NCI-H2107 treated with DMSO at 0.1 percent for 48 hours (cell line): ENCODE measurements at regions not wholly inside any gene's neighbourhood (a gene's known extent, or its start where the extent isn't known, plus 50 kb on each side); places are given as distances from the start of the nearest gene placed in this dataset.

Experiments
- DNase-seq: peaks from one replicate; lab custom pipeline; 2025; ENCODE audit not compliant: unreplicated experiment; lab: John Stamatoyannopoulos, UW

DNA sequence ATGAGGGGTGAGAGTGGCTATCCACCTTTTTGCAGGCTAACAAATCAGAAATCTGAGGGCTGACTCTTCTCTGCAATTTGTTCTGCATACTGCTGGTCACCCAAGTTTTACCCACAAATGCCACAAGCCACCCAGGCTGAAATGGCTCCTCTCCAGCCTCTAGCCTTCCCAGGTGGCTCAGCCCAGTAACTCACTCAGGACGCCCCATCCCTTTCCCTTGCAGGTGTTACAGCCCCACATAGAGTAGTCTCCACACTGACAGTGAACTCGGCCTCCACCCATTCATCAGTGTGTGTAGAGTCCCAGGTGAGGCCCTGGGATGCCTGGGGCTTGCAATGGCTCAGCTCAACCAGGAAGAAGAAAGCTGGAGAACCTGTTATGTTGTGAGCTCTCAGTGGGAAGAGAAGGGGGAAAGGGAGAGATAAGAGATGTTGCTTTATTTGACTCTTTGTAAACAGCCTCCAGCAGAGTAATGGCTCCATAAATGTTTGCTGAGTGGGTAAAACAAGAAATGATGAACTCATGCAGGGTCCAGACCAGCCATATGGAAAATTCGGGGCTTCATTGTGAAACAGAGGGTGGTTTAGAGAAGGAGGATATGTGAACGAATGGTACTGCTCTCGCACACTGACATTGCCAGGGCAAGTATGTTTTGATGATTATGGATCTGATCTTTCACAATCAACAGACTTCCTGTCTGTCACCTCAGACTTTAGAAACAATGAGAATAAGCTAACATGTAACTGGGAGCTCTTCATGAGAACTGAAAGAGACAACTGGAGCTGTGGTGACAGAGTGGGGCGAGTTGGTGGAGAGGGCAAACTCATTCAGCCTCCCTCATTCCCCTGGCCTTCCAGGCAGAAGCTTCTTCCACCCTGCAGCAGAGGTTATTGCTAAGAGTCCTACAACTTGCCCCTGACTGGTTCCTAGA lies 74.2 kb upstream of the RFC3 start:
- DNase-seq, result no peak

DNA sequence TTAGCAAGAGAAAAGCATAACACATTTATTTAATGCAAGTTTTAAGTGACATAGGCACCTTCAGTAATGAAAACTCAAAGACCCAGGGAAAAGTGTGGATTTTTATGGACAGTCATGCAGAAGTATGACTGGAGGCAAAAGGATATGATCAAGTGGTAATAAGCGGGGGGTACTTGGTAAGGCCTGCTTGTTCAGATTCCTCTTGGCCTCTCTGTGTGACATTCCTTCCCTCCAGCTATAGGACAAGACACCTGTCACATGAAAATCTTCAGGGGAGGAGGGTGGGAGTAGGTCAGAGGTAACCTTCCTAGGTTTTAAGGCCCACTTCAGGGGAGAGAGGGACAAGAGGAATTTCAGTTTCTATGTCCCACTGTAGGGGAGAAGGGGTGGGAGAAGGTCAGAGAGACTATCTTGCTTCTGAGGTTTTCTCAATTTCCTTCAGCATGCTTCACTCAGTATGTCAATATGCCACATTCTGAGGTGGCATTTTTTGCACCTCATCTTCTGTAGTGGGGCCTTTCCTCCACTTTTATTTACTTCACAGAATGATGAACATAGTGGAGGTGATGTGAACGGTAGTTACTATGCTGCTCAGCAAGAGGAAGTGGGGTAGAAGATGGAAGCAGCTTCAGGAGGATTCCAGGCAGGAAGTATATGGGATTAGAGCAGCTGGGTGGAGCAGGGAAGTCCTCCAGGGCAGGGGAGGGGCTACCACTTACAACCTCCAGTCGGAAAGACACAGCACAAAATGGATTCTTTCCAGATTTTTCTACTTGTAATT lies 73.2 kb upstream of the RFC3 start:
- peak; percentile 52 for DNase-seq

DNA sequence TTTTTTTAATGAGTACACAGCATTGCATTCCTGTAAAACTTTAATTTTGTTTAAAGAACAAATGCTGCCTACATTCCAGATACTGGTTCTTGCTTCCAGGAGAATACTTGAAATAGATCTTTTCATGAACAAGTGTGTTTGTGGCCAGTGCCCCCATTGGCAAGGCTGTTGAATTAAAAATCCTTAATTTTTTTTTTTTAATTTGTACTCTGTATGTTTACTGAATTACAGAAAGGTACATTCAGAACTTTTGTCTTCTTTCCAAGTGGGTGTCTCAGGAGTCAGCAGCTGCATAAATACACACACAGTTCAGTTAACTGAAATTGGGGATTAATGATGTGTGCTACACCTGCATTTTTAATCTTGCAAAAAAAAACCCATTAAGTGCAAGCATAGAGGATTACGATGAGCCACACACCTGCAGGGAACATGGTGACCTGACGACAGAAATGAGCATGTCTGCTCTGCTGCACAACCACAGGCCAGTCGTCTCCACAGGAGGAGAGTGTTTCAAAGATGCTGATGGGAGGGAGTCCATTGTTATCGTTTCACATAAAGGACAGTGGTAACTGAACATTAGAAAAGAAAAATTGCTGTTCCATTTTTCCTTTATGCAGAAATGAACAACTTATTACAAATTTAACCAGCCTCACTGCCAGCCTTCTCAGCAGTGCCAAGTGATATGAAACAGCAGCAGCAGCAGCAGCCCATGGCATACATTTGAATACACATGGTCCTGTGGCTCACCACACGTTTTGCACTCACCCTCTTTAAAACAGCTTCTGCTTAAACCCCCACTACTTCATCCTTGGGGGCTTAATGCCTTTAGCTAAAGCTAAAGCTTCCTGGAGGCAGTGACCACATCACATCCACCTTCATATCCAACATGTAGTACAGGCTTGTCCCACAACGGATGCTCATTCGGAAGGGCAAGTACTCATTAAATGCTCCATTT lies 72.3 kb upstream of the RFC3 start:
- DNase-seq, result peak; percentile 61

DNA sequence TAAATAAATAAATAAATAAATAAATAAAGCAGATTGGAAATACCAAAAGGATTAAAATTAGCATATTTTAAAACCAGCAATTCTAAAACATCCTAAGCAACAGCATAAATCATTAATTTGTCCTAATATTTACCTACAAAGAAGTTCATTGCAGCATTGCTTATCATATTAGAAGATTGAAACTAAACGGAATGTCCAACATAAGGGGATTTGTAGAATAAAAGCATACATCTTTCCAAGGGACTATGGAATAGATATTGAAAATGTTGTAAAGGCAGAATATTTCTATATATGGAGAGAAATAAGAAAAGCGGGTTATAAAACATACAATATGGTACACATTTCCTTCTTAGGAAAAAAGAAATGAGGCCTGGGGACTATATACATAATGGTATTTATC lies 71.1 kb upstream of the RFC3 start:
- no peak for DNase-seq

DNA sequence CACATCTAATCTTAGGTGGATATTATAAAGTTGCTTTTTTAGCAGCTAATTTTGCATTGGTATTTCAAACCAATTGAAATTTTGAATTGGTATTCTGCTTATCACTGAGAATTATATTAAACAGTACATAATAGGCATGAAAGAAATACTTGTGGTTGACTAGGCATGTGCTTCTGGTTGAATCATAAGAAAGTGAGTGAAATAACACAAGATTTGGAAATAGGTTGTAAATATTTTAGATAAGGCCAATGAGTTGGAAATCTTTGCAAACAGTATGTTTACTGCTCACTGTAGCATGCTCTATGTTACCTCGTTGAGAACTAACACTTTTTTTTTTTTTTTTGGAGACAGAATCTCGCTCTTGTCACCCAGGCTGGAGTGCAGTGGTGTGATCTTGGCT lies 66.8 kb upstream of the RFC3 start:
- no peak for DNase-seq

DNA sequence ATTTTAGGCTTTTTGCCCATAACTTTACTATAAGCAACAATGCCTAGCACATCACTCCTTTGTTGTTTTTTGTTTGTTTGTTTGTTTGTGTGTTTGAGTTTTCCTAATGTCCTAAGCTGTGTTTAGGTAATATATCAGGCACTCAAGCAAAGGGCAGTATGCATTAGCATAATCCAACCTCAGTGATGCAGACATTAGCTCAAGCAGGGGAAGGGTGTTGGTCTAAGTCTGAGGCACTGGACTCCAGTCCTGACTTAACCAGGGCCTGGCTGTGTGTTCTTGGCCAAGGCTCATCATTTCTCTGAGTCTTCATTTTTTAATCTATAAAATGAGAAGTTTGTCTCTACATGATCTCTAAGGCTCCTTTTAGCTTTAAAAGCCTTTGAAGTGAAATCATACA lies 65.9 kb upstream of the RFC3 start:
- DNase-seq, result no peak

DNA sequence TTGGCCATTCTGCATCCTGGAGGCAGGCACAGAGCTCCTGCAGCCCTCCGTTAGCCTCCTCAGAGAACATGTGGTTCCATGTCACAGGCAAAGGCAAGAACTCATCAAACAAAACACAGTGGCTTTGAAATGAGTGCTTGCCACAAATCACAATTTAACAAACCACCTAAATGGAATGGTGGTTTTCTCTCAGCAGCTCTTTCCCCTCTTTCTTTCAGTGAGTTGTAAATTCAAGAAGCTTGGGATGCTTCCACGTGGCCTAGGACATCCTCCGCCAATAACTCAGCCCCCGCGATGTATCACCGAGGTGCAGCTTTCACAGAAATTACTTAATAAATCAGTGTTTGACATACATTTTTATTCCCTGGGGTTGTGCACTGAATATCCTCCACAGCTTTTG lies 65.4 kb upstream of the RFC3 start:
- no peak for DNase-seq

DNA sequence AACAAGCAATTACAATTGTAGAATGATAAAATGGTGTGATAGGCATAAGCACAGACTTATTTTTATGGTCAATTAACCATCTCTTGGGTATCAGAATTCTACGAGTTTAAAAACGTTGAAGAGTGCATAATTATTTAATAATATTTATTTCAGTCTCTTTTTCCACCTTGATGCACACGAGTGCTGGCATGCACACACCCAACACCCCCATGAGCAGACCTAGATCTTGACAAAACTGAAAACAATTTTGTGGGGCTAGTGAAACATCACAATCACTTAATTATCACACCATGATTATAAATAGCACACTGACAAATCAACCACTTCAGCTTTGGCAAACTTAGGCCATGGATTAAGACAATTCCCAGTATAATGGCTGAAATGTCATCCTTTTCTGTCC lies 61.0 kb upstream of the RFC3 start:
- no peak for DNase-seq

DNA sequence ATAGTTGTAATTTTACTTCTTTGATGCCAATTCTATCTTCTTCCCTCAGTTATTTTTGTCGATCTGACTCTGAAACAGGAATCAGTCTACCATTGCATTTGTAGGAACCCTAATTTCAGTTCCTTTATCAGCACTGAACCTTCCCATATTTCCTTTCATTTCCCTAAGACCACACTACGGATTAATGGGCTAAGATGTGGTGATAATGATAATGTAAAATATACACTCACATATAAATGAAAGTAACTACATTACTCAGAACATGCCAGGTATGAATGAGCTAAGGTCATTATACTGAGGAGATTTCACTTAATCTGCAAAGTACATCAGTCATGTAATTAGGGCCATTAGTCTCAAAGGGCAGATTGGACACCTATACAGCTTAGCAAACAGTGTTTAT lies 60.2 kb upstream of the RFC3 start:
- no peak for DNase-seq

DNA sequence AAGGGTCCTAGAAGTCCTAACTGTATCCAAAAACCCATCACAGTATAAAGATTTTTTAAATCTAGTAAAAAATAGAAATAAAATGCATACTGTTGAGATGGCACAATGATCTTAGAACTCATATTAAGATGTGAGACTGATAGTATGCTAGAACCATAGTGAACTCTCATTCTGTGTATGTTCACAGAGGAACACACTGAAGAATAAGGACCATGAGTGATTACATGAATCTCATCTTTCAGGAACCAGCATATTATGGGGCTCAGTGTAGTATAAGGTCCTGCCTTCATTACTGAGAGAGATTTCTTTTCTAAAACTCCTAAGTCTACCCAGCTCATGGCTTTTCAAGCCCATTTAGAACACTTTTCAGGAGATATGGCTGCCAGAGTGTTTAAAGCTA lies 59.8 kb upstream of the RFC3 start:
- DNase-seq, result no peak

DNA sequence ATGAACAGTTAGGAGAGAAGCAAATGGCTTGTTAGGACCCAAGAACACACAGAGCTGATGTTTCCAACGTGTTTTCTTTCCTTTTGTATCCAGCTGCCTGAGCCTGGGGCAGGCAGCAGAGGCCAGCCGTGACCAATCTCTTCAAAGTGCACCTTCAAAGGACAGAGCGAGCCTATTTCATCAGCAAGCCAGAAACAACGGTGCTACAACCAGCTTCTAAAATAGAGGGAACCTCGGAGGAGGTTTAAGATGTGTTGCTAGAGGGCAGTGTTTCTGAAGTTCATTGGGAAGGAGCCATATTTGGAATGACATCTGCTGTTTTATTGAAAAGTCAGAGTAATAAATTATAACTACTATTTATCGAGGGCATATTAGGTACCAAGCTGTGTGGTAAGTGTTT lies 56.2 kb upstream of the RFC3 start:
- DNase-seq, result peak; percentile 42

DNA sequence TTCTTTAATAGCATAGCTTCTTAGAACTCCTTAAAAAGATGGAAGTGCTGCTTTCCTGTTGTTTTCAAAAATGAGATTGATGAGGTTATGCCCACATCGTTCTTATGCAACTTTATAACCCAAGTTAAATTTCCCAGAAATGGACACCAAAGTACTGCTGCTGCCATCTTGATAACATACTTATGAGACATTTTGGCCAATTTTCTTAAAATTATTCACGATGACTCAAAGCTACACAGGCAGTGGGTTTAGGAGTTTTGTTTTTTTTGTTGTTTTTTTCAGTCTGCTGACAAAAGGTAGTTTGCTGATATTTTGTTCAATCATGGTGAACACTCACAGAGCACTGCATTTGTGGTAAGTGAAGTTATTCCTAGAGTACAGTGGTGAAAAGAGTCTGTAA lies 54.9 kb upstream of the RFC3 start:
- no peak for DNase-seq

DNA sequence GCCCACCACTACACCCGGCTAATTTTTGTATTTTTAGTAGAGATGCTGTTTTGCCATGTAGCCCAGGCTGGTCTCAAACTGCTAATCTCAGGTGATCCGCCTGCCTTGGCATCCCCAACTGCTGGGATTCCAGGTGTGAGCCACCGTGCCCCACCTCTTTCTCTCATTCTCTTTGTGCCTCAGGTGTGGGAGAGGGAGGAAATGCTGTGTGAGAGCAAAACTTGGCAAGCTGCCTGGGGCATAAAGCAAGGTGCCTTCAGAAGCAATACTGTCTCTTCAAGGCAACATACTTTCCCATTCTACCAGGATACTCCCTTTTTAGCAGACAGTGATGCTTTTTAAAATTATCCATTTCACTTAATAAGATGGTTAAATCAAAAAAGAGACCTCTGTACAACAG lies 53.2 kb upstream of the RFC3 start:
- DNase-seq, result no peak

DNA sequence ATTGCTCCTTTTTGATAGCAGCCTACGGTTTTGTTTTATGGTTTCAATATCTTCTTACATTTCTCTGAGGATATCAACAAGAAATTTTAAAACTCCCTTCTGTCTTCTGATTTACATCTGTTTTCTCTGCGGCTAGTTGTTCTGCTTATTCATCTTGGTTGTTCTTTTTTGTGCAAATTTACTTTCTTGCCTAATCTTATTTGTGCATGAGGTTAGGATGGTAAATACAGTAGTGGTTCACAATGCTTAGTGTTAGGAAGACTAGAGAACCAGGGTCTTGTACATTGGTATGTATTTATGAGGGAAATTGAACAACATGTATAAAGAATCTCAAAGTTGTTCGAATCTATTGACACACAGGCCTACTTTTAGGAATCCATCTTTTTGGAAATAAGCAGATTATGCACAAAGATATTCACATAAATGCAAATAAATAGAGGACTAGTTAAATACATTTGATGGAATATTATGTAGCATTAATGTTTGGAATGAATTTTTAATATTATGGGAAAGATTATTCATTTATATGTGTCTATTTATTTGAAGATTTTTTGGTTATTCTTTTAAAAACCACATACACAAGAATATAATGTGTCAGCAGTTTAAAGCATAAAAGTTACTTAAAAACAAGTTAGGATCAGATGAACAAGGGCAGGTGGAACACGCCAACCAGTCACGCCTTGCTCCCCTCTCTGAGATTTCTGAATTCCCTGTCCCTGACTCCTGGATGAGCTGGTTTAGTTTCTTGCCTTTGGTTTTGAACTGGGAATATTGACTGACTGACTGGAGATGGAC lies 51.4 kb upstream of the RFC3 start:
- no peak for DNase-seq

DNA sequence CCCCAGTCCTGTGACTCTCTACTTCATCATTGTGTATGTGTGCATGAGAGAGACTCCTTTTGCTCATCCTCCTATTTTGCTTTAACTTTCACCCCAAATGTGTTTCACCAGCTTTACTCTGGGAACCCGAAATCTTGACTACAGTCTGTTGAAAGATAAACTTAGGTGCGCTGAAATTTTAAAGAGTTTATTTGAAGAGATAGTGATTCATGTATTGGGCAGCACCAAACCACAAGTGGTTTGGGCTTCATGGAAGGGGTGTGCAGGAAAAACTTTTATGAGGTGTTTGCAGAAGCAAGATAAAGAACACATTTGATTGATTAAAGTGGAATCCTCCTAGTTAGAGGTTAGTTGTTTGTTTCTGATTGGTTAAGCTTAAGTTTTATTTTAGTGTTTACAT lies 50.8 kb upstream of the RFC3 start:
- no peak for DNase-seq
